Duodenal mucosa (tissue), 2 donors: ENCODE measurements at regions not wholly inside any gene's neighbourhood (a gene's known extent, or its start where the extent isn't known, plus 50 kb on each side); places are given as distances from the start of the nearest gene placed in this dataset.

Experiments
- H3K27ac ChIP-seq: one replicate; pipeline ENCODE4 v1.7.0; 2013; ENCODE audit warnings: low read depth, low read length
- H3K27me3 ChIP-seq, 2 donors: one replicate each; pipeline ENCODE4 v1.7.0; 2013; ENCODE audit warnings: low read length in 2 of 2, control low read depth in 1 of 2; ENCODE audit not compliant: insufficient read depth in 2 of 2, control insufficient read depth in 1 of 2
- H3K36me3 ChIP-seq, 2 donors: one replicate each; pipeline ENCODE4 v1.7.0; 2013; ENCODE audit warnings: low read length in 2 of 2, control low read depth in 1 of 2; ENCODE audit not compliant: insufficient read depth in 2 of 2, control insufficient read depth in 1 of 2
- H3K4me1 ChIP-seq, 2 donors: one replicate each; pipeline ENCODE4 v1.7.0; 2013; ENCODE audit warnings: low read length in 2 of 2, control low read depth in 1 of 2; ENCODE audit not compliant: insufficient read depth in 2 of 2, control insufficient read depth in 1 of 2
- H3K4me3 ChIP-seq, 2 donors: one replicate each; pipeline ENCODE4 v1.7.0; 2013; ENCODE audit warnings: low read length in 2 of 2, low read depth in 1 of 2
- H3K9ac ChIP-seq, 2 donors: one replicate each; pipeline ENCODE4 v1.7.0; 2013; ENCODE audit warnings: low read length in 2 of 2, low read depth in 1 of 2
- H3K9me3 ChIP-seq, 2 donors: one replicate each; pipeline ENCODE4 v1.7.0; 2013; ENCODE audit warnings: low read length in 2 of 2, control low read depth in 1 of 2; ENCODE audit not compliant: control insufficient read depth in 1 of 2

DNA sequence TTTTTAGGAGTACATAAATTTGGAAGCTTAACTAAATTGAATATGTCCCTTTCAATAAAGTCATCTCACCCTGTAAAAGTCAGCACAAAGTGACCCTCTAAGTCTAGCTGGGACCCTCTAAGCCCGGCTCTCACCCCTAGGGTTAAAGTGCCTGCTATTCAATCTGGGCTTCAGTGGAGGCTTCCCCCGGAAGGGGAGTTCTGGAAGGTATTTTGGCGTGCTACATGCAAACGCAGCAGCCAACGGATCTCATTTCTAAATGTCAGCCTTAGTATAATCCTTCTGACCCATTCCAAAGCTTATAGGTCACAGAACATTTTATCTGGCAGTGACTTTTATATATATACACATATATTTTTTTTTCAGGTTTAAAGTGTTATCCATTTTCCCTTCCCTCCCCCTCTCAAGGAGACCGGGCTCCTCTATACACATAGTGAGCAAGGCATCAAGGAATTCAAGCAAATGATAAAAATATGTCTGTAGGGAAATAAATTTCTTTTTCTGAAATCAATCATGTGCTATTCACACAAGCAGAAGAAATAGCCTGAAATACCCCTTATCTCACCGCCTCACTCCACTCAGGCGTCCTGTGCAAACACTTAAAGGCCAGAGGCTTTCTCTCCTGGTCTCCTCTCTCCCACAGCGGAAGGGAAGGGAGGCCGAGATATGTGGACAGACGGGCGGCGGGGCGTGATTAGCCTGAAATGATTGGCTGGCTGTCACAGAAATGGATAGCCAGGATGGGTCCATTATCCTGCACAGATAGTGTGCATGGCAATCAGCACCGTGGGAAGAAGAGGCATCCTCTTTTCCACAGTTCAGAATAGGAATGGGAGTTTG is 301.7 kb downstream of the GALC start:
- Histone ChIP-seq H3K36me3 (no peaks in the 10 kb centered on the region), H3K9me3 (no peaks in the 10 kb centered on the region), H3K4me1 (no peaks in the 10 kb centered on the region), H3K9ac (no peak overlapping the region), H3K27ac (no peak overlapping the region), H3K27me3 (no peaks in the 10 kb centered on the region), H3K4me3 (no peak overlapping the region)

- Histone ChIP-seq H3K4me1 (no peaks in the 10 kb centered on the region), H3K27ac (no peak overlapping the region), H3K9me3 (no peaks in the 10 kb centered on the region), H3K9ac (no peak overlapping the region), H3K36me3 (no peaks in the 10 kb centered on the region), H3K4me3 (no peak overlapping the region), H3K27me3 (no peaks in the 10 kb centered on the region)
Observed at GRCh38 chr14:87690076-87690613, 302.8 kb downstream of the GALC start.

DNA sequence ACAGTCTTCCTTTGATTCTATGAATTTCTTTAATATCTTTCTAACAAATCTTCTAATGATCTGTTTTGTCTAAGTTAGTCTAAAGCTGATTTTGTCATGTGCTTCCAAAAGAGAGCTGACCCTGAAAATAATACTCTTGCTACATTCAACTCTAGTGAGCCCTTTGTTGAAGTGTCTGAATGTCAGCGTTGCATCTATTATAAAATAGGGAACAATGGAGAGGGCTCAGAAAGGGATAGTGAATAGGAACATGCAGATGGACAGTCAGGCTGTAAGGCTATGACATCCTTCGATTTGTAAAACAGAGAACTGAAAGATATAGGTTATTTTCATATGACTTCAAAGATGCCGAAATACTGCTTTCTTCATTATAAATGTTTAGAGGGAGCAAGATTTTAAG is 304.5 kb downstream of the GALC start:
- Histone ChIP-seq H3K4me1 (no peaks in the 10 kb centered on the region), H3K9me3 (no peaks in the 10 kb centered on the region), H3K27me3 (no peaks in the 10 kb centered on the region), H3K9ac (no peak overlapping the region), H3K4me3 (no peak overlapping the region), H3K27ac (no peak overlapping the region), H3K36me3 (no peaks in the 10 kb centered on the region)

DNA sequence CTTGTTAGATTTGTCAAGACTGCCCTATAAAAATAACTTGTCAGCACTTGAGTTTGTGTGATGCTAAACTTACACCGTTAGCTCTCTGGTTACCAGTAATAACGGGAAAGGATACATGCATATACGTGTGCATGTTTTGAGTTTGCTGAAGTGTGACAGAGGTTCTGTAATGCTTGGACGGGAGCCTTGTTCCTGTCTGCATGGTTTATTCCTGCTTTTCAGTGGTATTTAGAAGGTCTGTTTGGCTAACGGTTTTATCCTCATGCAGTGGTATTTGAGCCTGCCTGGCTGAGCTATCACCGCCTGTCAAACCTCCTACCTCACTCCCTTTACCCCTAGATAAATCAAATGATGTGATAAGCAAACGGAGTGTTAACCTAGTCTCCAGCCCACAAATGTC is 305.6 kb downstream of the GALC start:
- H3K4me3 ChIP-seq = no peak overlapping the region
- no peaks in the 10 kb centered on the region for H3K4me1 ChIP-seq
- no peaks in the 10 kb centered on the region for H3K9me3 ChIP-seq
- H3K27me3 ChIP-seq = no peaks in the 10 kb centered on the region
- H3K36me3 ChIP-seq = no peaks in the 10 kb centered on the region
- no peak overlapping the region for H3K27ac ChIP-seq
- no peak overlapping the region for H3K9ac ChIP-seq

DNA sequence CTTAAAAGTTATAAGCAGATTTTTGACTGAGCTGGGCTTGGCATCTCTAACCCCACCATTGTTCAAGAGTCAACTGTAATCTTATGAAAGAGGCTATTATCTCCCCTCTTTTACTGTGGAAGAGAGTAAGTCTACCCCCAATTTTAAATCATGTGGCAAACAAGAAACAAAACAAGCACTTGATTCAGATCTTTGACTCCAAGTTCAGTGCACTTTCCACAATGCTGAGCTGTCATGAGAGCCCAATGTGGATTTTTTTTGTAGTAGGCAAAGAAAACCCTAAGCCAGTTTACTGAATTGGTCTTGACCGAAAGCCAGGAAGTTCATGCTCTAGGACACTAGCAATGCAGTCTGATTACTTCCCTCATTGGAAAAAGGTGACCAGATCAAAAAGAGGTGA is 306.2 kb downstream of the GALC start:
- no peak overlapping the region for H3K9ac ChIP-seq
- H3K4me1 ChIP-seq = no peaks in the 10 kb centered on the region

GRCh38 chr14:87679866-87680265 is 313.1 kb downstream of the GALC start:
- no peak overlapping the region for H3K9ac ChIP-seq
- H3K36me3 ChIP-seq = no peaks in the 10 kb centered on the region
- no peak overlapping the region for H3K4me3 ChIP-seq
- H3K27ac ChIP-seq = no peak overlapping the region
- no peaks in the 10 kb centered on the region for H3K4me1 ChIP-seq
- peaks cover 0 to 3% of the 10 kb centered on the region in 2 donors for H3K9me3 ChIP-seq
- no peaks in the 10 kb centered on the region for H3K27me3 ChIP-seq

More for the DNA sequence above, 306.2 kb downstream of the GALC start:
- Histone ChIP-seq H3K27ac (no peak overlapping the region), H3K9me3 (no peaks in the 10 kb centered on the region), H3K4me3 (no peak overlapping the region), H3K36me3 (no peaks in the 10 kb centered on the region), H3K27me3 (no peaks in the 10 kb centered on the region)

GRCh38 chr14:87678624-87679023 is 314.4 kb downstream of the GALC start:
- no peaks in the 10 kb centered on the region for H3K36me3 ChIP-seq
- H3K9me3 ChIP-seq = peaks cover 0 to 3% of the 10 kb centered on the region in 2 donors
- H3K4me3 ChIP-seq = no peak overlapping the region
- H3K9ac ChIP-seq = no peak overlapping the region
- no peaks in the 10 kb centered on the region for H3K27me3 ChIP-seq
- no peak overlapping the region for H3K27ac ChIP-seq
- H3K4me1 ChIP-seq = no peaks in the 10 kb centered on the region

GRCh38 chr14:87676814-87677437 is 316.1 kb downstream of the GALC start:
- Histone ChIP-seq H3K4me1 (no peaks in the 10 kb centered on the region), H3K4me3 (no peak overlapping the region), H3K36me3 (no peaks in the 10 kb centered on the region), H3K27me3 (no peaks in the 10 kb centered on the region), H3K27ac (no peak overlapping the region), H3K9me3 (peaks cover 0 to 3% of the 10 kb centered on the region in 2 donors), H3K9ac (no peak overlapping the region)

DNA sequence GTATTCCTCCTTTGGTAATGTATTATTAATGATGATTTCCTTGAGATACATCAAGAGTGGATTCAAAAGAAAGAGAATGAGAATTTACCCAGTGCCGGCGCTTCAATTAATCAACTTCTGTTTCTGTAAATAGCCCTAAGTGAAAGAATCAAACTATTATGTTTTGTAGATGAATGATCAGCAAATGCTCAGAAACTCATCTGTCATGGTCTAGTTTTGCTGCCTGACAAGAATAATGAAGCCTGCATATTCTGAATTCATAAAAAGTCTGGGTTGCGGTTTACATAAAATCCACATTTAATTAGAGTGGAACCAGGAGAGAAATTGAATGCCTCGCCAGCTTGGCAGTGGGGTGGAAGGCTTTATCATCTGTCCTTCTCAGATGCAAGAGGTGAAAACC is 325.3 kb downstream of the GALC start:
- Histone ChIP-seq H3K27ac (no peak overlapping the region), H3K4me3 (no peak overlapping the region), H3K9me3 (no peaks in the 10 kb centered on the region), H3K27me3 (no peaks in the 10 kb centered on the region), H3K36me3 (no peaks in the 10 kb centered on the region), H3K9ac (no peak overlapping the region), H3K4me1 (no peaks in the 10 kb centered on the region)

- Histone ChIP-seq H3K4me3 (no peak overlapping the region), H3K27ac (no peak overlapping the region), H3K27me3 (no peaks in the 10 kb centered on the region), H3K36me3 (no peaks in the 10 kb centered on the region), H3K9ac (no peak overlapping the region), H3K4me1 (no peaks in the 10 kb centered on the region), H3K9me3 (peaks cover 8 to 9% of the 10 kb centered on the region in 2 donors)
Observed at GRCh38 chr14:87656315-87656714, 336.7 kb downstream of the GALC start.
